ENCODE measurements at regions not wholly inside any gene's neighbourhood (a gene's known extent, or its start where the extent isn't known, plus 50 kb on each side); places are given as distances from the start of the nearest gene placed in this dataset.
"Not testable (repeated sequence)": the region's sequence is repeated elsewhere in the genome, so short reads cannot be mapped to it uniquely, and the experiment has no call there.

- in situ Hi-C loops (cut with HindIII; ENCODE audit: low sequenced_read_pairs): no loop called here
These were observed 161.5 kb upstream of the CDKN2B start for GRCh38 chr9:22170556-22170955.

GRCh38 chr9:22170990-22171670 is 162.0 kb upstream of the CDKN2B start:
- in situ Hi-C loops (cut with HindIII; ENCODE audit: low sequenced_read_pairs): no loop called here

GRCh38 chr9:22171691-22172090 is 162.6 kb upstream of the CDKN2B start:
- in situ Hi-C loops (cut with HindIII; ENCODE audit: low sequenced_read_pairs): no loop called here

GRCh38 chr9:22173908-22174307 is 164.8 kb upstream of the CDKN2B start:
- in situ Hi-C loops (cut with HindIII; ENCODE audit: low sequenced_read_pairs): no loop called here

GRCh38 chr9:22175972-22176545 is 167.0 kb upstream of the CDKN2B start:
- in situ Hi-C loops (cut with HindIII; ENCODE audit: low sequenced_read_pairs): no loop called here

GRCh38 chr9:22181021-22181420 is 171.9 kb upstream of the CDKN2B start:
- in situ Hi-C loops (cut with HindIII; ENCODE audit: low sequenced_read_pairs): not testable (repeated sequence)

- in situ Hi-C loops (cut with HindIII; ENCODE audit: low sequenced_read_pairs): no loop called here
These were observed 180.4 kb upstream of the CDKN2B start for GRCh38 chr9:22189471-22189870.

GRCh38 chr9:22197000-22197399 is 187.9 kb upstream of the CDKN2B start:
- in situ Hi-C loops (cut with HindIII; ENCODE audit: low sequenced_read_pairs): not testable (repeated sequence)

GRCh38 chr9:22198681-22199080 is 189.6 kb upstream of the CDKN2B start:
- in situ Hi-C loops (cut with HindIII; ENCODE audit: low sequenced_read_pairs): no loop called here

- in situ Hi-C loops (cut with HindIII; ENCODE audit: low sequenced_read_pairs): no loop called here
These were observed 192.2 kb upstream of the CDKN2B start for GRCh38 chr9:22201256-22201655.

GRCh38 chr9:22203371-22204138 is 194.4 kb upstream of the CDKN2B start:
- in situ Hi-C loops (cut with HindIII; ENCODE audit: low sequenced_read_pairs): no loop called here

GRCh38 chr9:22204240-22204639 is 195.1 kb upstream of the CDKN2B start:
- in situ Hi-C loops (cut with HindIII; ENCODE audit: low sequenced_read_pairs): no loop called here

GRCh38 chr9:22206833-22207232 is 197.7 kb upstream of the CDKN2B start:
- in situ Hi-C loops (cut with HindIII; ENCODE audit: low sequenced_read_pairs): no loop called here

- in situ Hi-C loops (cut with HindIII; ENCODE audit: low sequenced_read_pairs): no loop called here
These were observed 199.9 kb upstream of the CDKN2B start for GRCh38 chr9:22208846-22209585.

- in situ Hi-C loops (cut with HindIII; ENCODE audit: low sequenced_read_pairs): no loop called here
These were observed 201.2 kb upstream of the CDKN2B start for GRCh38 chr9:22210262-22210661.

- in situ Hi-C loops (cut with HindIII; ENCODE audit: low sequenced_read_pairs): no loop called here
These were observed 201.8 kb upstream of the CDKN2B start for GRCh38 chr9:22210936-22211335.

GRCh38 chr9:22211588-22212360 is 202.7 kb upstream of the CDKN2B start:
- in situ Hi-C loops (cut with HindIII; ENCODE audit: low sequenced_read_pairs): no loop called here

- in situ Hi-C loops (cut with HindIII; ENCODE audit: low sequenced_read_pairs): no loop called here
These were observed 204.9 kb upstream of the CDKN2B start for GRCh38 chr9:22214021-22214420.

- in situ Hi-C loops (cut with HindIII; ENCODE audit: low sequenced_read_pairs): no loop called here
These were observed 205.5 kb upstream of the CDKN2B start for GRCh38 chr9:22214497-22215031.

- in situ Hi-C loops (cut with HindIII; ENCODE audit: low sequenced_read_pairs): no loop called here
These were observed 206.4 kb upstream of the CDKN2B start for GRCh38 chr9:22215521-22215920.
